IMR-90 (cell line): ENCODE measurements at regions not wholly inside any gene's neighbourhood (a gene's known extent, or its start where the extent isn't known, plus 50 kb on each side); places are given as distances from the start of the nearest gene placed in this dataset.

ENCODE experiments used
- ATAC-seq: fragments of 200-7000 bp; cut with Tn5 transposase; 2 replicates; pipeline ENCODE4 v1.9.1; 2020; ENCODE audit warnings: low read depth, mild to moderate bottlenecking, moderate library complexity
- BruUV-seq: library from RNA; stranded (reverse); fragments of 400-500 nt; replicated peaks from 2 replicates; lab custom pipeline; 2021; lab: Mats Ljungman, UMichigan
- CTCF ChIA-PET: fragments of 300-600 bp; formaldehyde crosslinking; extraction: SDS; loops from one replicate; lab custom pipeline; 2021; ENCODE audit warnings: antibody characterized with exemption; lab: Yijun Ruan, JAX
- POLR2A ChIA-PET: fragments of 300-600 bp; sonication (Branson Sonifier 250); formaldehyde crosslinking; loops from one replicate; lab custom pipeline; 2022; ENCODE audit warnings: antibody characterized with exemption; ENCODE audit not compliant: unreplicated experiment; lab: Charles Lee
- DNase-seq: peaks from one replicate; pipeline ENCODE4 v3.0.0; 2013
- H2AFZ ChIP-seq: replicated peaks from 2 replicates; pipeline ENCODE3; 2013; ENCODE audit warnings: low read length, mild to moderate bottlenecking; ENCODE audit not compliant: poor library complexity
- H2AK5ac ChIP-seq: 2 replicates; pipeline ENCODE4 v1.6.1; 2013; ENCODE audit warnings: low read depth, low read length, inconsistent platforms
- H2AK9ac ChIP-seq: replicated peaks from 2 replicates; pipeline ENCODE3; 2013; ENCODE audit warnings: mild to moderate bottlenecking, low read depth, low read length, moderate library complexity; ENCODE audit not compliant: poor library complexity
- H2BK120ac ChIP-seq: 2 replicates; pipeline ENCODE4 v1.6.1; 2013; ENCODE audit warnings: low read depth, low read length, inconsistent platforms
- H2BK15ac ChIP-seq: 3 replicates; pipeline ENCODE4 v1.6.1; 2013; ENCODE audit warnings: low read depth, low read length, inconsistent platforms
- H2BK20ac ChIP-seq: 2 replicates; pipeline ENCODE4 v1.6.1; 2013; ENCODE audit warnings: low read depth, mild to moderate bottlenecking, inconsistent platforms, low read length, moderate library complexity
- H2BK5ac ChIP-seq: 2 replicates; pipeline ENCODE4 v1.6.1; 2013; ENCODE audit warnings: mild to moderate bottlenecking, low read depth, low read length, inconsistent platforms; ENCODE audit not compliant: poor library complexity, severe bottlenecking
- H3K14ac ChIP-seq: replicated peaks from 2 replicates; pipeline ENCODE4 v1.6.1; 2013; ENCODE audit warnings: low read depth, low read length, inconsistent platforms
- H3K18ac ChIP-seq: 2 replicates; pipeline ENCODE4 v1.6.1; 2013; ENCODE audit warnings: low read depth, low read length, control low read depth
- H3K23ac ChIP-seq: 2 replicates; pipeline ENCODE4 v1.6.1; 2013; ENCODE audit warnings: low read depth, low read length, inconsistent platforms
- H3K27ac ChIP-seq: 2 replicates; pipeline ENCODE4 v1.5.1; 2013; ENCODE audit warnings: mild to moderate bottlenecking, control low read depth, low read length; ENCODE audit not compliant: insufficient read depth
- H3K27me3 ChIP-seq: 2 replicates; pipeline ENCODE4 v1.6.1; 2013; ENCODE audit warnings: low read length; ENCODE audit not compliant: control insufficient read depth, insufficient read depth
- H3K36me3 ChIP-seq: 2 replicates; pipeline ENCODE4 v1.6.1; 2013; ENCODE audit warnings: low read length, mixed read lengths; ENCODE audit not compliant: control insufficient read depth, insufficient read depth
- H3K4ac ChIP-seq: 2 replicates; pipeline ENCODE4 v1.6.1; 2013; ENCODE audit warnings: low read depth, low read length, inconsistent platforms
- H3K4me1 ChIP-seq: 2 replicates; pipeline ENCODE4 v1.6.1; 2013; ENCODE audit warnings: low read length, mixed read lengths; ENCODE audit not compliant: control insufficient read depth, insufficient read depth
- H3K4me2 ChIP-seq: 2 replicates; pipeline ENCODE4 v1.6.1; 2013; ENCODE audit warnings: low read depth, mild to moderate bottlenecking, control low read depth, low read length, moderate library complexity
- H3K4me3 ChIP-seq: 2 replicates; pipeline ENCODE4 v1.5.1; 2013; ENCODE audit warnings: low read depth, mild to moderate bottlenecking, control low read depth, low read length, moderate library complexity; ENCODE audit not compliant: insufficient read depth
- H3K56ac ChIP-seq: 2 replicates; pipeline ENCODE4 v1.6.1; 2013; ENCODE audit warnings: low read length, inconsistent platforms; ENCODE audit not compliant: insufficient read depth; ENCODE audit errors: extremely low read depth
- H3K79me1 ChIP-seq, 2 experiments: 2 replicates each; pipeline ENCODE4 v1.6.1; 2013; ENCODE audit warnings: low read length in 2 of 2, inconsistent platforms in 1 of 2, low read depth in 1 of 2
- H3K9ac ChIP-seq: 2 replicates; pipeline ENCODE4 v1.6.1; 2013; ENCODE audit warnings: low read depth, low read length, control low read depth
- H3K9me1 ChIP-seq: 2 replicates; pipeline ENCODE4 v1.6.1; 2013; ENCODE audit warnings: low read length, inconsistent platforms; ENCODE audit not compliant: insufficient read depth
- H3K9me3 ChIP-seq: 2 replicates; pipeline ENCODE4 v1.6.1; 2013; ENCODE audit warnings: low read length; ENCODE audit not compliant: control insufficient read depth, insufficient read depth
- H4K20me1 ChIP-seq: 2 replicates; pipeline ENCODE4 v1.6.1; 2013; ENCODE audit warnings: low read length, inconsistent platforms; ENCODE audit not compliant: insufficient read depth
- H4K5ac ChIP-seq: 2 replicates; pipeline ENCODE4 v1.6.1; 2013; ENCODE audit warnings: mild to moderate bottlenecking, low read depth, low read length, control low read depth
- H4K8ac ChIP-seq, 2 experiments: 2 replicates each; pipeline ENCODE4 v1.6.1; 2013; ENCODE audit warnings: low read depth in 2 of 2, low read length in 2 of 2, control low read depth in 1 of 2, inconsistent platforms in 1 of 2
- H4K91ac ChIP-seq: 2 replicates; pipeline ENCODE4 v1.6.1; 2013; ENCODE audit warnings: low read depth, low read length, inconsistent platforms; ENCODE audit not compliant: insufficient read depth
- CTCF ChIP-seq: conservative IDR thresholded peaks from 2 replicates; pipeline ENCODE4 v1.5.1; 2012; ENCODE audit warnings: mild to moderate bottlenecking, low read depth, low read length, improper control_type of control experiment
- MAFK ChIP-seq: IDR thresholded peaks from 2 replicates; pipeline ENCODE4 v1.6.1; 2012; ENCODE audit warnings: low read depth, low read length, improper control_type of control experiment
- MAZ ChIP-seq: IDR thresholded peaks from 2 replicates; pipeline ENCODE4 v1.6.1; 2012; ENCODE audit warnings: low read depth, mild to moderate bottlenecking, low read length, improper control_type of control experiment, moderate library complexity, borderline replicate concordance
- RFX5 ChIP-seq: IDR thresholded peaks from 2 replicates; pipeline ENCODE4 v1.8.0; 2012; ENCODE audit warnings: low read depth, mild to moderate bottlenecking, low read length, moderate library complexity
- WGBS, 2 experiments: methylation state at CpG; one replicate each; pipeline versions ENCODE4 v1.1.5 to v1.1.7; 2013; ENCODE audit warnings: missing lambda C conversion rate in 2 of 2; ENCODE audit not compliant: insufficient read length in 1 of 2; ENCODE audit errors: extremely low coverage in 2 of 2; 5-methylcytosine and 5-hydroxymethylcytosine counted together
- dilution Hi-C: fragments of 300-500 bp; cut with HindIII; formaldehyde crosslinking; loops from one replicate; pipeline ENCODE4 v1.14.3; 2018; ENCODE audit warnings: low sequenced_read_pairs; ENCODE audit not compliant: unreplicated experiment
- in situ Hi-C: fragments of 300-500 bp; cut with MboI; formaldehyde crosslinking; loops from 3 replicates; pipeline ENCODE4 v1.14.3; 2019; ENCODE audit warnings: low sequenced_read_pairs, inconsistent platforms, mixed read lengths
- intact Hi-C: fragments of 100-400 bp; cut with micrococcal nuclease; formaldehyde crosslinking; loops from 2 replicates; pipeline ENCODE4 v1.10.0; 2022

- no peak overlapping the region for H4K5ac ChIP-seq
- H3K79me1 ChIP-seq = no peaks in the 10 kb centered on the region
- no peak overlapping the region for H3K4me2 ChIP-seq
- no peaks in the 10 kb centered on the region for H4K20me1 ChIP-seq
- H3K36me3 ChIP-seq = no peaks in the 10 kb centered on the region
- POLR2A ChIA-PET = no interaction called here
- no peak overlapping the region for H2AFZ ChIP-seq
- H2BK20ac ChIP-seq = no peak overlapping the region
- H3K27ac ChIP-seq = no peak overlapping the region
- no peaks in the 10 kb centered on the region for H3K9me1 ChIP-seq
- ATAC-seq (no peak), DNase-seq (no peak)
- H3K4ac ChIP-seq = no peak overlapping the region
- BruUV-seq = no TSS peak
- TF ChIP-seq CTCF (no peak), RFX5 (no peak), MAZ (no peak), MAFK (no peak)
- WGBS, 2 experiments = no CpG with 5 or more reads among the region's 2 CpGs
- CTCF ChIA-PET = no interaction called here
- H3K27me3 ChIP-seq = no peaks in the 10 kb centered on the region
- no peak overlapping the region for H2AK5ac ChIP-seq
- no peak overlapping the region for H2BK15ac ChIP-seq
- H4K8ac ChIP-seq = no peak overlapping the region
- no peak overlapping the region for H3K9ac ChIP-seq
- H3K14ac ChIP-seq = no peak overlapping the region
- H4K91ac ChIP-seq = no peak overlapping the region
- H3K4me1 ChIP-seq = no peaks in the 10 kb centered on the region
- no peak overlapping the region for H2AK9ac ChIP-seq
- H3K9me3 ChIP-seq = peaks cover 5% of the 10 kb centered on the region; the same call in 1 of the 2 replicates
- intact Hi-C loops (no loop called here), dilution Hi-C loops (no loop called here), in situ Hi-C loops (no loop called here)
- no peak overlapping the region for H2BK5ac ChIP-seq
- H2BK120ac ChIP-seq = no peak overlapping the region
- H3K18ac ChIP-seq = no peak overlapping the region
- H3K4me3 ChIP-seq = no peak overlapping the region
- H3K23ac ChIP-seq = no peak overlapping the region
- no peak overlapping the region for H3K56ac ChIP-seq
These were observed 899.1 kb upstream of the ZWINT start for GRCh38 chr10:57260175-57260574.
